ENCODE measurements at regions not wholly inside any gene's neighbourhood (a gene's known extent, or its start where the extent isn't known, plus 50 kb on each side); places are given as distances from the start of the nearest gene placed in this dataset.

GRCh38 chr5:74490814-74491213, 149.7 kb downstream of the ENC1 start (continued):
- TF ChIP-seq CEBPZ (IDR thresholded peaks at IDR 0.05; ENCODE audit: low read depth, low read length) (no peak), ZSCAN29 (IDR thresholded peaks at IDR 0.05) (no peak), JUND (IDR thresholded peaks at IDR 0.05; ENCODE audit: low read depth, low read length) (no peak), ZNF622 (IDR thresholded peaks at IDR 0.05) (no peak), MEF2B (IDR thresholded peaks at IDR 0.05; ENCODE audit: partially characterized antibody, poor library complexity, severe bottlenecking) (peak; percentile 54), RELB (IDR thresholded peaks at IDR 0.05; ENCODE audit: low read depth) (peak; percentile 70), CHD4 (IDR thresholded peaks at IDR 0.05) (no peak), POLR2A (IDR thresholded peaks at IDR 0.05; ENCODE audit: low read depth, low read length) (no peak), RELA (IDR thresholded peaks at IDR 0.05; ENCODE audit: borderline replicate concordance, partially characterized antibody) (no peak), POLR2AphosphoS5 (IDR thresholded peaks at IDR 0.05; ENCODE audit: low read length) (no peak), STAT1 (conservative IDR thresholded peaks at IDR 0.05) (no peak), SP1 (IDR thresholded peaks at IDR 0.05; ENCODE audit: low read depth, low read length) (peak; percentile 46), CHD1 (IDR thresholded peaks at IDR 0.05; ENCODE audit: low read depth, low read length) (no peak), KDM1A (IDR thresholded peaks at IDR 0.05; ENCODE audit: borderline replicate concordance) (no peak), PAX8 (IDR thresholded peaks at IDR 0.05) (no peak), NR2C2 (IDR thresholded peaks at IDR 0.05; ENCODE audit: borderline replicate concordance, control insufficient read depth, insufficient read length, low read depth) (no peak), RAD21 (IDR thresholded peaks at IDR 0.05; ENCODE audit: insufficient read depth, low read depth, low read length) (peak; percentile 38; the same call in 1 of the 2 replicates), NFYB (IDR thresholded peaks at IDR 0.05; ENCODE audit: insufficient read depth, low read depth, low read length) (no peak), EZH2 (IDR thresholded peaks at IDR 0.05; ENCODE audit: borderline replicate concordance, control insufficient read depth, low read depth, low read length) (no peak), HCFC1 (IDR thresholded peaks at IDR 0.05; ENCODE audit: low read length) (no peak), BCL3 (IDR thresholded peaks at IDR 0.05; ENCODE audit: borderline replicate concordance, insufficient read depth, low read depth, low read length, poor library complexity, severe bottlenecking) (peak; percentile 49), IKZF1 (conservative IDR thresholded peaks at IDR 0.05) (peak; percentile 66), WRNIP1 (IDR thresholded peaks at IDR 0.05; ENCODE audit: borderline replicate concordance, low read depth, low read length) (no peak), BACH1 (IDR thresholded peaks at IDR 0.05; ENCODE audit: borderline replicate concordance) (peak; percentile 61; the same call in 1 of the 2 replicates), NFYA (IDR thresholded peaks at IDR 0.05; ENCODE audit: borderline replicate concordance, low read depth, low read length) (no peak), ZBED1 (IDR thresholded peaks at IDR 0.05; ENCODE audit: borderline replicate concordance) (no peak), CREM (IDR thresholded peaks at IDR 0.05; ENCODE audit: low read depth) (peak; percentile 36; the same call in 1 of the 2 replicates), ZNF207 (IDR thresholded peaks at IDR 0.05; ENCODE audit: borderline replicate concordance) (no peak), TBL1XR1 (IDR thresholded peaks at IDR 0.05; ENCODE audit: low read depth, low read length) (no peak), ZNF274 (IDR thresholded peaks at IDR 0.05; ENCODE audit: insufficient read depth, insufficient read length) (no peak)
